ENCODE measurements at regions not wholly inside any gene's neighbourhood (a gene's known extent, or its start where the extent isn't known, plus 50 kb on each side); places are given as distances from the start of the nearest gene placed in this dataset.

DNA sequence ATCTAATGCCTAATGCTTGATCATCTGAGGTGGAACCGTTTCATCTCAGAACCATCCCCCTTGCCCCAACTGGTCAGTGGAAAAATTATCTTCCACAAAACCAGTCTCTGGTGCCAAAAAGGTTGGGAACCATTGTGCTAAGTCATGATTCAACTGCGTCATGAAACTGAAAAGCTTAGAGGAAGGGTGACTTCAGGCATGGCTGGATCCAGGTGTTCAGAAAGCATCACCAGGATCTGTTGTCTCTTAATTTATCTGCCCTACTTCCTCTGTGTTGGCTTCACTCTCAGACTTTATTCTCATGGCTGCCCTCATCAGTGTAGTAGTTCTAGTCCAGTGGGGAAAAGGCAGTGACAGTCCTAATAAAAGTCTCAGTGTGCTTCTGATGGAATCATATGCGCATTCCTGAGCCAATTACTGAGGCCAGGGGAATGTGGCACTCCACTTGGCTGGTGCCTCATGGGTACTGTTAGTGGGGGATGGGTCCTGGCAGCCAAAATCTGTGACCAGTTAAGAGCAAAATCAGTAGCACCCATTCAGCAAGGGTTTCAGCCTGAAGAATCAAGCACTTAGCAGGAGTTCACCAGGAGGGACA is 110.3 kb downstream of the WNT5A start:
- no peaks in the 10 kb centered on the region for H3K9me3 ChIP-seq
- ATAC-seq (no peak), DNase-seq (no peak)
- H3K4me1 ChIP-seq = no peaks in the 10 kb centered on the region
- 81 to 87% (median 86%) methylated on average over 3 of the region's 3 CpGs for WGBS, 3 donors
- no peaks in the 10 kb centered on the region for H3K27me3 ChIP-seq (ENCODE audit: insufficient read depth in 3 of 3, low read length in 2 of 3)
- TF ChIP-seq, protein P1, sequence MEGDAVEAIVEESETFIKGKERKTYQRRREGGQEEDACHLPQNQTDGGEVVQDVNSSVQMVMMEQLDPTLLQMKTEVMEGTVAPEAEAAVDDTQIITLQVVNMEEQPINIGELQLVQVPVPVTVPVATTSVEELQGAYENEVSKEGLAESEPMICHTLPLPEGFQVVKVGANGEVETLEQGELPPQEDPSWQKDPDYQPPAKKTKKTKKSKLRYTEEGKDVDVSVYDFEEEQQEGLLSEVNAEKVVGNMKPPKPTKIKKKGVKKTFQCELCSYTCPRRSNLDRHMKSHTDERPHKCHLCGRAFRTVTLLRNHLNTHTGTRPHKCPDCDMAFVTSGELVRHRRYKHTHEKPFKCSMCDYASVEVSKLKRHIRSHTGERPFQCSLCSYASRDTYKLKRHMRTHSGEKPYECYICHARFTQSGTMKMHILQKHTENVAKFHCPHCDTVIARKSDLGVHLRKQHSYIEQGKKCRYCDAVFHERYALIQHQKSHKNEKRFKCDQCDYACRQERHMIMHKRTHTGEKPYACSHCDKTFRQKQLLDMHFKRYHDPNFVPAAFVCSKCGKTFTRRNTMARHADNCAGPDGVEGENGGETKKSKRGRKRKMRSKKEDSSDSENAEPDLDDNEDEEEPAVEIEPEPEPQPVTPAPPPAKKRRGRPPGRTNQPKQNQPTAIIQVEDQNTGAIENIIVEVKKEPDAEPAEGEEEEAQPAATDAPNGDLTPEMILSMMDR (IDR thresholded peaks at IDR 0.05) = no peak
- intact Hi-C loops (cut with DNase I) = no loop called here
- no peak overlapping the region for H3K27ac ChIP-seq
- no peak overlapping the region for H3K4me3 ChIP-seq
- no peaks in the 10 kb centered on the region for H3K36me3 ChIP-seq (ENCODE audit: insufficient read depth in 1 of 2, low read depth in 1 of 2)

DNA sequence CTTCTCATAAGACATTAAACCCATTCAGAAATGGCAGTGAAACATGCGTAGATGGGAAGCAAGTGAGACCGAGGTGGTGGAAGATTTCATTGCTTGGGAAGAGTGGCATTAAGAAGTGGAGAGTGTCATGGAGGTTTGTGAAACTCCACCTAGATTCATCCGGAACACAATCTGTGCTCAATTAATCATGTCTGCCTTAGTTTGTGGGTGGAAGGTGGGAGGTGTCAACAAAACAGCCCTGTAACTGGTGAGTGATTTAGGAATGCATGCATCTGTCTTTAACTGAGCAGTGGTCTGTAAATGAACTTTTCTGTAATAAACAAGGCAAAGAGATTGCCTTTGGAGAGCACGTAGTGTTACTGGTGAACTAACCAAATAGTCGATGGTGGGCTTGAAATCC is 113.7 kb downstream of the WNT5A start:
- Histone ChIP-seq H3K27ac (no peak overlapping the region), H3K9me3 (no peaks in the 10 kb centered on the region), H3K36me3 (ENCODE audit: insufficient read depth in 1 of 2, low read depth in 1 of 2) (no peaks in the 10 kb centered on the region), H3K4me1 (no peaks in the 10 kb centered on the region), H3K27me3 (ENCODE audit: insufficient read depth in 3 of 3, low read length in 2 of 3) (peaks cover 0 to 1% (median 0%) of the 10 kb centered on the region in 3 donors), H3K4me3 (no peak overlapping the region)
- no peak for ATAC-seq
- no peak for DNase-seq
- 83 to 91% (median 84%) methylated on average over 5 of the region's 5 CpGs for WGBS, 3 donors
- TF ChIP-seq, protein P1 (IDR thresholded peaks at IDR 0.05) = no peak
- intact Hi-C loops (cut with DNase I) = no loop called here

DNA sequence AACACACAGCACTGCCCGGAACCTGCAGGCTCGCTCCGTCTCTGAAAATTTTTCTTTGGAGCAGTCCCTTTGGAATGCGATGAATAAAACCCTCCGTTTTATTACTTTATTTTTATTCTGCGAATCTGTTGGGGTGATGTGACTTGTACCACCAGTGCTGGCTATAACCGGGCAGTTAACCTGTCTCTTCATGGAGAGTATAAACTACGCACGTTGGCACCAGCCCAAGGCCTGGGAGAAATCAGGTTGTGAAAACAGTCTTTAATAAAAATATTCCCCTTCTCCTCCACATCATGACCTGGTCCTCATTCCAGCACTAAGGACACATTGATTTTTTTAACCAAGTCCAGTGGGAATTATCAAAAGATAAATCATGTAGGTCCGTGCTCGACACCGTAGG is 116.8 kb downstream of the WNT5A start:
- DNase-seq = no peak
- WGBS, 3 donors = 66 to 71% (median 66%) methylated on average over 12 of the region's 12 CpGs

DNA sequence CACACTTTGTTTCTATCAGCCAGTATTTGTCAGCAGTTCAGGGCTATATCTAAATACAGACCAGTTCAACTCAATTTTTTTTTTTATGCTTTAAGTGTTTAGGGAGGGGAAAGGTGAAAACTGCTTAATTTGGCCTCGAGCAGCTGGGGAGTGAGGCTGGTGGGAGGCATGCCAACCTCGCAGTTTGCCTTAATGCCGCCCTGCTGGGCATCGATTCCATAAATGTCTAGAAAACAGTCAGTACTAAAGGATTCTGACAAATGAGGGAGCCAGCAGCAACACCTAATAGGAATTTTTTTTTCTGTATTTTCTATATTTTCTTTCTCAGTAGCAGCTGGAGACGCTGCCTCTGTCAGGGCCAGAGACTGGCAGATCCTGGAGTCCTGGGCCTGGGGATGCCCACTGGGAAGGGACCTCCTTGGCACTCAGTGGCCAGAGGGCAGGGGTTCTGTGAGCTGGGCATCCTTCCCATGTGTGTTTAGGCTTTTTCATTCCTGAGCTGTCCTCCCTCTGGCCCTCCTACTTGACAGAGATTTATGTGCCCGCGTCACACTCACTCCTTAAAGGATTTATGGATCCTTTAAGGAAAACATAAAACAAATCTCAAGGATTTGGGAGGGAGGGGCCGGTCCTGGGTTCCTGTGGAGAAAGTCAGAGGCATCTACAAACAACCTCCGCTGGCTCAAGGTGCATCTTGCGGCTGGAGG is 117.8 kb downstream of the WNT5A start:
- TF ChIP-seq, protein P1 (IDR thresholded peaks at IDR 0.05) = no peak
- Histone ChIP-seq H3K9me3 (no peaks in the 10 kb centered on the region), H3K36me3 (ENCODE audit: insufficient read depth in 1 of 2, low read depth in 1 of 2) (no peaks in the 10 kb centered on the region), H3K4me1 (no peaks in the 10 kb centered on the region), H3K27ac (no peak overlapping the region), H3K4me3 (no peak overlapping the region), H3K27me3 (ENCODE audit: insufficient read depth in 3 of 3, low read length in 2 of 3) (peaks cover 0 to 3% (median 0%) of the 10 kb centered on the region in 3 donors)
- ATAC-seq = no peak
- intact Hi-C loops (cut with DNase I) = no loop called here
- 55 to 64% (median 55%) methylated on average over 10 of the region's 10 CpGs for WGBS, 3 donors
- DNase-seq = no peak

More for the DNA sequence above, 116.8 kb downstream of the WNT5A start:
- H3K27ac ChIP-seq = no peak overlapping the region
- H3K4me3 ChIP-seq = no peak overlapping the region
- peaks cover 0 to 3% (median 0%) of the 10 kb centered on the region in 3 donors for H3K27me3 ChIP-seq (ENCODE audit: insufficient read depth in 3 of 3, low read length in 2 of 3)
- H3K36me3 ChIP-seq (ENCODE audit: insufficient read depth in 1 of 2, low read depth in 1 of 2) = no peaks in the 10 kb centered on the region
- TF ChIP-seq, protein P1 (IDR thresholded peaks at IDR 0.05) = no peak
- H3K9me3 ChIP-seq = no peaks in the 10 kb centered on the region
- no peak for ATAC-seq
- intact Hi-C loops (cut with DNase I) = no loop called here
- no peaks in the 10 kb centered on the region for H3K4me1 ChIP-seq
